Choroid plexus epithelial cell (primary cell): ENCODE measurements at regions not wholly inside any gene's neighbourhood (a gene's known extent, or its start where the extent isn't known, plus 50 kb on each side); places are given as distances from the start of the nearest gene placed in this dataset.

Source experiments
- DNase-seq: peaks from one replicate; pipeline ENCODE4 v3.0.0-alpha.2; 2010; ENCODE audit warnings: low read depth
- H3K4me3 ChIP-seq: 2 replicates; pipeline ENCODE4 v1.5.1; 2011; ENCODE audit warnings: low read depth, mild to moderate bottlenecking, control low read depth, low read length, moderate library complexity
- CTCF ChIP-seq: conservative IDR thresholded peaks from 2 replicates; pipeline ENCODE4 v1.5.1; 2011; ENCODE audit warnings: low read depth, mild to moderate bottlenecking, control low read depth, inconsistent platforms, low read length, moderate library complexity

DNA sequence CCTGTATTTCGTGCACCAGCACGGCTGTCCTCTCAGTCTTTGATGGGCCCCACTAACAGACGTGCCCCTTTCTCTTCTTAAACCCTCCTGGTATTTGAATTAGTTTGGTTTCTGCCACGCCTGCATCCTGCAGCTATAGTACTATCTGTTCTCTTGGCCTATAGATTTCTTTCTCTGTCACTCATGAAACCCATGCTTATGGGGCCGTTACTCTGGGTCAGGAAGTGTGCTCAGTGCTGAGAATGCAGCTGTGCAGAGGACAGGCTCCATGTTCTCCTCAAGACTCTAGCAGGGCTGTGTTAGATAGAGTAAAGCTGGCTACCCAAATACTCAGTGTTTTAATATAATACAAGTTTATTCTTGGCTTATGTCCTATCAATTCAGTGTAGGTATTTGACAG is 180.0 kb downstream of the INSIG2 start:
- TF ChIP-seq CTCF: no peak
- DNase-seq: no peak

DNA sequence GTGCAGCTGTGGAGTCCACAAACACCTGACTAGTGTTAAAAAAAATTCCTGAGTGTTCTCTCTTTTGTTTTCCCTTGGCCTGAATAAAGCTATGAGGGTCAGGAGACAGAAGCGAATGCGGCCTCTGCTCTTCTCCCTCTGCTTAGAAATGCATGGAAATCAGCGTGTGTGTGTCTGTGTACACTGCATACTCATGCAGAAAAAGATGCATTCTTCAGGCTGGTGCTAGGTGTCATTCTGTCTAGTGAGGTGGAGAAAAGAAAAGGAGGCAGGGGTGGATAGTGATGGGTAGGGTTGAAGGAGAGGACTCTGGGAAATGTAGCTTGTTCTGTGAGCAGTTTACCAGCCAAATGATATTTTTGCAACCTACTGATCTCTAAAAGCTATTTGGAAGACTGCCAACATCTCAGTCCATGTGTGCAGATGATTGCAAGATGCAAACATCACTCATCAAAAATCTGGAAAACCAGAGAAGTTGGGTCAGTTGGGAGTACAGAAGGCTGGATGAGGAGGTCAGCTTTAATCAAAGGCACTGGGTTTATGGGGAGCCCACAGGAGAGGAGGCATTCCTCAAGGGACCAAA is 177.7 kb downstream of the INSIG2 start:
- no peak for TF ChIP-seq CTCF
- peak; percentile 19 for DNase-seq
- H3K4me3 ChIP-seq: no peak overlapping the region

More for the DNA sequence above, 180.0 kb downstream of the INSIG2 start:
- no peak overlapping the region for H3K4me3 ChIP-seq

DNA sequence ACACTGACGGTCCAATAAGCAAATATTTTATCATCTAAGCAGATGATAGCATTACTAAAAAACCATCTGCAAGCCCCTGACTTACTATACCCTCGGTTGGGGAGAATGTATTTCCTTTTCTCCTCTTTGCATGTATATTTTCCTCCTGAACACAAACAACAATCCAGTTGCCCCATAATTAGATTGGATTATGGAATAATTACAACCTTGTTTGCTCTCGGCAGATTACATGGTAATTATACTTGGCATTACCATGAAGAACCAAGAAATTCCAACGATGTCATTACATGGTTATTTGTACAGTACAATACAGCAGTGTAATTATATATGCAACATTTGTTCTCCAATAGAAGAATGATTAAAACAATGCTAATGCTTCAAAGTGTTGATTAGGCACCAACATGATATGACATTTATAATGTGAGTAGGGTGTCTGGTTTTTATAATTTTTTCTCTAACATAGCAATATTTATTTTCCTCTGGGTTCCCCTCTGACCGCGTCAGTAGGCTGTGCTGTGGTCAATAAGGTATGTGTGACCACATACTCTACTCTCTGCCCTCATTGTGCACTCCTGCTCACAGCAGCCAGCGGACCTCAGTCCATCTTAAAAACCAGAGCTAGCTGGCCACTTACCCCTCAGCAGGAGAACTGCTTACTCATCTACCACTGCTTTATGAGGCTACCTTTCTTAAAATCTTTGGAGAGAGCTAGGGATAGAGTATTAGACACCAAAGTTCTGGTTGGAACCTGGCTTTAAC is 176.1 kb downstream of the INSIG2 start:
- no peak for TF ChIP-seq CTCF
- H3K4me3 ChIP-seq: no peak overlapping the region
- DNase-seq: no peak

GRCh38 chr2:118257696-118258095 is 169.4 kb downstream of the INSIG2 start:
- no peak for TF ChIP-seq CTCF
- no peak for DNase-seq

GRCh38 chr2:118255771-118256372 is 167.6 kb downstream of the INSIG2 start:
- no peak overlapping the region for H3K4me3 ChIP-seq
- no peak for DNase-seq
- no peak for TF ChIP-seq CTCF

More at GRCh38 chr2:118257696-118258095, 169.4 kb downstream of the INSIG2 start:
- H3K4me3 ChIP-seq: no peak overlapping the region

DNA sequence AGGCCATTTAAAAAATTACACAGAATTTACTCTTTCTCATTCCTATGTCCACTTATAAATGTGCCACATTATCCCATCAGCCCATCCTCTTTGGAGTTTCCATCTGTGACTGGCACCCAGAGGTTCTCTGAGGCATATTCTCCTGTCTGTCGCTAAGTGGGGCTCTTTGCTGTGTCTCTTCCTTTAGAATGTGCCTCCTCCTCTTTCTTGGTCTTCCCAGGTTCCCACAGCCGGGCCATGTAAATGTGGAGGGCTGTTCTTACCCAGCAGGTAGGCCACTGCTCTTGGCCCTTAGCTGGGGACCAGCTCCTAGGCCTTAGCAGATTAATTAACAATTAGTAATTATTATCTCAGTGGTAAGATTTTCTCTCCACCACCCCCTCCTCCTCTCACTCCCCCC is 167.0 kb downstream of the INSIG2 start:
- no peak overlapping the region for H3K4me3 ChIP-seq
- DNase-seq: no peak
- TF ChIP-seq CTCF: no peak
